ENCODE measurements at regions not wholly inside any gene's neighbourhood (a gene's known extent, or its start where the extent isn't known, plus 50 kb on each side); places are given as distances from the start of the nearest gene placed in this dataset.

DNA sequence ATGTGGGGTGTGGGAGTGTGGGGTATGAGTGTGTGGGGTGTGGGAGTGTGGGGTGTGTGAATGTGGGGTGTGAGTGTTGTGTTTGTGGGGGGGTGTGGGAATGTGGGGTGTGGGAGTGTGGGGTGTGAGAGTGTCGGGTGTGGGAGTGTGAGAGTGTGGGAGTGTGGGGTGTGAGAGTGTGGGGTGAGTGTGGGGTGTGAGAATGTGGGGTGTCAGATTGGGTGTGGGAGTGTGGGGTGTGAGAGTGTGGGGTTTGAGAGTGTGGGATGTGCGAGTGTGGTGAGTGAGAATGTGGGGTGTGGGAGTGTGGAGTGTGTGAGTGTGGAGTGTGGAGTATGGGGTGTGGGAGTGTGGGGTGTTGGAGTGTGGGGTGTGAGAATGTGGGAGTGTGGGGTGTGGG lies 50.1 kb upstream of the EN2 start:
- TF ChIP-seq, protein P1, sequence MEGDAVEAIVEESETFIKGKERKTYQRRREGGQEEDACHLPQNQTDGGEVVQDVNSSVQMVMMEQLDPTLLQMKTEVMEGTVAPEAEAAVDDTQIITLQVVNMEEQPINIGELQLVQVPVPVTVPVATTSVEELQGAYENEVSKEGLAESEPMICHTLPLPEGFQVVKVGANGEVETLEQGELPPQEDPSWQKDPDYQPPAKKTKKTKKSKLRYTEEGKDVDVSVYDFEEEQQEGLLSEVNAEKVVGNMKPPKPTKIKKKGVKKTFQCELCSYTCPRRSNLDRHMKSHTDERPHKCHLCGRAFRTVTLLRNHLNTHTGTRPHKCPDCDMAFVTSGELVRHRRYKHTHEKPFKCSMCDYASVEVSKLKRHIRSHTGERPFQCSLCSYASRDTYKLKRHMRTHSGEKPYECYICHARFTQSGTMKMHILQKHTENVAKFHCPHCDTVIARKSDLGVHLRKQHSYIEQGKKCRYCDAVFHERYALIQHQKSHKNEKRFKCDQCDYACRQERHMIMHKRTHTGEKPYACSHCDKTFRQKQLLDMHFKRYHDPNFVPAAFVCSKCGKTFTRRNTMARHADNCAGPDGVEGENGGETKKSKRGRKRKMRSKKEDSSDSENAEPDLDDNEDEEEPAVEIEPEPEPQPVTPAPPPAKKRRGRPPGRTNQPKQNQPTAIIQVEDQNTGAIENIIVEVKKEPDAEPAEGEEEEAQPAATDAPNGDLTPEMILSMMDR (IDR thresholded peaks at IDR 0.05; ENCODE audit: insufficient read depth, low read length, poor library complexity, severe bottlenecking): no peak
- TF ChIP-seq EZH2phosphoT487 (conservative IDR thresholded peaks at IDR 0.05; ENCODE audit: low read length): no peak

Data from SU-DHL-6 (cell line).